ENCODE measurements at regions not wholly inside any gene's neighbourhood (a gene's known extent, or its start where the extent isn't known, plus 50 kb on each side); places are given as distances from the start of the nearest gene placed in this dataset.

GRCh38 chr18:60248336-60249330 is 123.9 kb downstream of the MC4R start:
- TF ChIP-seq EZH2 (IDR thresholded peaks at IDR 0.05) (no peak), FOXP2 (optimal IDR thresholded peaks at IDR 0.05; ENCODE audit: control extremely low read depth, extremely low read length, insufficient read depth) (no peak)

Measured in SK-N-MC (cell line).